Globus pallidus (tissue), 1 donor: ENCODE measurements at regions not wholly inside any gene's neighbourhood (a gene's known extent, or its start where the extent isn't known, plus 50 kb on each side); places are given as distances from the start of the nearest gene placed in this dataset.
"Not testable (repeated sequence)": the region's sequence is repeated elsewhere in the genome, so short reads cannot be mapped to it uniquely, and the experiment has no call there.

Source experiments
- DNase-seq: peaks from one replicate; pipeline ENCODE4 v3.0.0-alpha.2; 2015; ENCODE audit warnings: low spot score

DNA sequence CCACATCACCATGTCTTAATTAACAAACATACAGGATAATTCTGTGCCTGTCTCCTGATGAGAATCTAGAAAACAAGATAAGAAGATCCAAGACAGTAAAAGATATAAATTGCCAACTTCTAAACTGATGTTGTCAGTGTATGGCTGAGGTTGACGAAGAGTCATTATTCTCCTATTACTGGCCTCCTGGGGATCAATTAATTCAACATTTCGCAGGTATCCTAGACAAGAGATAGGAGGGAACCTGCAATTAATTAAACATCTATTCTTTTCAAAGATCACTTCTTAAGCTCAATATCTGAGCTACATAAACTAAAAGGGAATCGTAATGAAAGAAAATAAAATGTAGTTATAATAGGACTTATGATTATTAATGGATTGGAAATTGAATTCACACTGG is 232.0 kb upstream of the GRIA1 start:
- DNase-seq, result no peak

DNA sequence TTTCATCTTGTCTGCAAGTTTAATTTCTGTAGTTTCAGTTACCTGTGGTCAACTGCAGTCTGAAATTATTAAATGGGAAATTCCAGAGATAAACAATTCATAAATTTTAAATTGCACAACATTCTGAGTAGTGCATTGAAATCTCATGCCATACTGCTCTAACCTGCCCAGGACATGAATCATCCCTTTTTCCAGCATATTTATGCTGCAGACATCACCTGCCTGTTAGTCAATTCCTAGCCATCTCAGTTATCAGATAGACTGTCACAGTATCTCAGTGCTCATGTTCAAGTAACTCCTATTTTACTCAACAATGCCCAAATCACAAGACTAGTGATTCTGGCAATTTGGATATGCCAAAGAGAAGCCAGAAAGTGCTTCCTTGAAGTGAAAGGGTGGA is 223.0 kb upstream of the GRIA1 start:
- DNase-seq, result no peak

GRCh38 chr5:153275695-153276094 is 214.8 kb upstream of the GRIA1 start:
- no peak for DNase-seq

- DNase-seq, result peak; percentile 2
Observed at GRCh38 chr5:153276151-153276550, 214.3 kb upstream of the GRIA1 start.

GRCh38 chr5:153296251-153296844 is 194.1 kb upstream of the GRIA1 start:
- DNase-seq, result not testable (repeated sequence)

DNA sequence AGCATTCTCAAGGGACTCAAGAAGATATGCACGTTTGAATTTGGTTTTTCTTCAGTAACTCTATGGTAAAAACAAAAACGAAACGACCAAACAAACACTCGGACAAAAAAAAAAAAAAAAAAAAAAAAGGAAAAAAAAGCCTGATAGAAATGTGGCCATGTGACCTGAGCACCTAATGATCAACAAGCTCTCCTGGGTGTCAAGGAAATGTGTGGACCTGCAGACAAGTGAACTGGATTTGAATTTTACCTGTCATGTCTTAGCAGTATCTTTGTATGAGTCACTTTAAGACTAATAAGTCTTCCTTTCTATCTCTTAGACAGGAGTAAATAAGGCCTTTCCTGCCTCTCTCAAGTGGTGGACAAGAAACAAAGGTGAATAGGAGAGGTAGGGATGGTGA is 190.6 kb upstream of the GRIA1 start:
- no peak for DNase-seq

DNA sequence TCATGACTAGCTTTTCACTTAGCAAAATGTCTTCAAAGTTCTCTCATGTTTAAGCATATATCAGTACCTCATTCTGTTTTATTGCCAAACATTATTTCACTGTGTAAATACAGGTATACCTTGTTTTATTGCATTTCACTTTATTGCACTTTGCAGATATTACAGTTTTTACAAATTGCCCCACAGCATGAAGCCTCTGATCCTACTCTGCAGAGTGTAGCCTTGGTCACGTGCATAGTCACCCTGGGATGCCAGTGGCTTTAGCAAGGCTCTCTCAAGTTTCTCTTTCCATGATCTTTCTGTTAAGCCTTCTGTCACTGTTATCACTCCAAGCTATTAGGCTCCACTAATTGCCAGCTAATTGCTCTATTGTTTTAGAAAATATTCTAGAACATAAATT is 182.2 kb upstream of the GRIA1 start:
- no peak for DNase-seq

- no peak for DNase-seq
Observed at GRCh38 chr5:153318556-153318955, 171.9 kb upstream of the GRIA1 start.

GRCh38 chr5:153321478-153321877 is 169.0 kb upstream of the GRIA1 start:
- no peak for DNase-seq

GRCh38 chr5:153340139-153340538 is 150.3 kb upstream of the GRIA1 start:
- no peak for DNase-seq

DNA sequence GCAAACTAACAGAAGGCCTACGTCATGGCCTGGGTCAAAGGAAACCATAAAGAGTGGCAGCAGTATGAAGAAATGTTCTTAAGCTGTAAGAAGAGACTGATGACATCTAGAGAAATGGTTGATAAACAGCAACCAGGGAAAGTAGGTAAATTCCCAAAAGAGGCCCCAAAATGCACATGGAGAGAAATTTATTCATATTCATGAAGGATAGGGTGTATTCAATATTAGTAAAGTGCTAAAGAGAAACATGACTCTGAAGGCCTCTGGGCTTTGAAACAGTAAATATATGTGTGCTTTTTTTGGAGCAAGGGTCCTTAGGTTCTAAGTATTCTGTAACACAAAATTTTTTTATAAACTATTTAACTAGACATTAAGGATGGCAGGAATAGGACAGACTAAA is 149.7 kb upstream of the GRIA1 start:
- no peak for DNase-seq

- DNase-seq, result no peak
Observed at GRCh38 chr5:153342487-153342886, 148.0 kb upstream of the GRIA1 start.

GRCh38 chr5:153347611-153348010 is 142.9 kb upstream of the GRIA1 start:
- peak; percentile 5 for DNase-seq

DNA sequence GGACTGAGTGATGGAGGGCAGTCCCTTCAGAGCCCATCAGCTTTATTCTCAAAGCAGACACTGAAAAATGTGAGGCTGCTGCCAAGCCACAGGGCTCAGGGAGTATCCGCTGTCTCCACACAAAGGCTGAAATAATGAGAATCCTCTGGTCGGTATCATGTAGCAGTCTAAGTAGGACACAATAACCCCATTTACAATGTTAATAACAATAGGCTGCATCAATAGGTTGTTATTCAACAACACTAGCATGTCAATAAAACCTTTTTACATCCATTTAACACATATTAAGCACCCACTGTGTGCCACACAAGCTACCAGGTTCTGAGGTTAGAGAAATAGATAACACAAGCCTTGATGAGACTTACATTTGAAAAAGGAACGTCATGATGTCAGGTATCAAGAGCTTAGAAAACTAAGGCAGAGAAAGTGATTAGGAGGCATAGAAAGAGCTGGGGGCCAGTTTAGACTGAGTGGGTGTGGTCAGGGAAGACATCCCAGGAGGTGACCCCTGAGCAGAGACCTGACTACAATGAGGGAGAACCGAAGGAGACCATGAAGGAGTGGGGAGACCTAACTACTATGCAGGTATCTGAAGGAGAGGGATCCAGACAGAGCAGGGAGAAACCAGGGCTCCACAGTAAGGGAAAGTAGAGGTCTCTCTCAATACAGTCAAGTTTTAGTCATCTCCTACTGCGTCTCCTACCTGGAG is 140.1 kb upstream of the GRIA1 start:
- no peak for DNase-seq

GRCh38 chr5:153352685-153353219 is 137.7 kb upstream of the GRIA1 start:
- DNase-seq, result no peak

DNA sequence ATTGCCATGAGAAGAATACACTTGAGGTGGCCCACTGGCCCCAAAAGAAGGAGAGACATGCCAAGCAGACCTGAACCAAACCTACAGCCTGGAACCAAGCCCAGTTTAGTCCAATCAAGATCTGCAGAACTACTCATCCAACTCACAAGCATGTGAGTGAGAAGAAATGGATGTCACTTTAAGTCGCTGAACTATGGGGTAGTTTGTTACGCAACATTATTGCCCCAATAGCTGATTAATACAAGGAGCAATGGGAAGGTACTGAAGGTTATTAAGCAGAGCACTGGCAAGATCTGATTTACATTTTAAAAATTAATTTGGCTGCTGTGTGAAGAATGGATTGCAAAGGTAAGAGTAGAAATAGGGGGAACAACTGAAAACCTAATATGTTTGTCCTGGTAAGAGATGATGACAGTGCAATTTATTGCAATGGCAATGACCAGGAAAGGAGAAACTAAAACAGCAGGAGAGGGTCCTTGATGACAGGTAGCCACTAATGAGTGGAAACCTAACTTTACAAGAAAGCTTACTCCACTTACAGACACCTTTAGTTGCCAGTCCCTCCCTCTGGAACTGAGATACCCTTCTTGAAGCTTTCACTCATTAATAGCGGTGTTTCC is 132.9 kb upstream of the GRIA1 start:
- DNase-seq, result no peak

DNA sequence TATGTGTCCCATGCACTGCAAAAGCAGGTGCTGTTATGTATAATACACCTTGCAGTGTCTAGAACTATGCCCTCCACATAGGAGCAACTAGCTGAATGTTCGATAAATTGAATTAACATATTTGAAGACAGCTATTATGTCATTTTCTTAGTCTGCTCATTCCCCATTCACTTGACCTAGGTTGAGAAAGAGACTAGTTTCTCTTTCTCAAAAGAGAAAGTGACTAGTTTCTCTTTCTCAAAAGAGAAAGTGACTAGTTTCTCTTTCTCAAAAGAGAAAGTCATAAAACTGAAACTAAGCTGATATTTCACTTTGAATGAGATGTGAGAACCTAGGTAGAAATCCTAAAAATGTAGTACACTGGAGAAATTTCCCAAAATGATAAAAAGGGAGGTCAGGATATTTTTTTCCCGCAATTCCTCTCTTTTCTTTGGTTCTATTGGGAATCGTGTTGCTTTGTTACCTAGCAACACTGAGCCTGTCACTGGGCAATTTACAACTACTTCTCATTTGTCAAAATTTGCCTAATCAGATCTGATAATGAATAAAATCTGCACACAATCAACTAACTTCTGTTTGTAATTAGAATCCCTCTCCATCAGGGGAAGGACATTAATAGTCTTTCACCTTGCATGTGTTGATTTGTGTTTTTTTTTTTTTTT is 132.0 kb upstream of the GRIA1 start:
- DNase-seq, result no peak

DNA sequence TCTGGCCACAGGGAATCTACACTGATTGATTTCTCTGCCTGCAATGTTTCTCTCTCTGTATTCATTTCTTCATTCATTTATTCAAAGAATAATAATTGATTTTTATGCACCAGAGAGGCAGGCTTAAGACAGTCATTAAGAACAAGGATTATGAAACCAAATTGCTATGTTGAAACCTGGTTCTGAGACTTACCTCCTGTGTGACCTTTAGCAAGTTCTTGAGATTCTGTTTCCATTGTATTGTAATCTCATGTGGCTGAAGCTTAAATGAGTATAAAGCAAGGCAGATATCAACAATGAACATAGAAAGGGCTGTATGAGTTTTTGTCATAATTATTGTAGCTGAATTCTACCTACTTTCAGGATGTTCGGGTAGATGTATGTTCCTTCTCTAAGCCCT is 129.6 kb upstream of the GRIA1 start:
- DNase-seq, result no peak

GRCh38 chr5:153361735-153362409 is 128.6 kb upstream of the GRIA1 start:
- no peak for DNase-seq

- no peak for DNase-seq
Observed at GRCh38 chr5:153365547-153365946, 124.9 kb upstream of the GRIA1 start.

DNA sequence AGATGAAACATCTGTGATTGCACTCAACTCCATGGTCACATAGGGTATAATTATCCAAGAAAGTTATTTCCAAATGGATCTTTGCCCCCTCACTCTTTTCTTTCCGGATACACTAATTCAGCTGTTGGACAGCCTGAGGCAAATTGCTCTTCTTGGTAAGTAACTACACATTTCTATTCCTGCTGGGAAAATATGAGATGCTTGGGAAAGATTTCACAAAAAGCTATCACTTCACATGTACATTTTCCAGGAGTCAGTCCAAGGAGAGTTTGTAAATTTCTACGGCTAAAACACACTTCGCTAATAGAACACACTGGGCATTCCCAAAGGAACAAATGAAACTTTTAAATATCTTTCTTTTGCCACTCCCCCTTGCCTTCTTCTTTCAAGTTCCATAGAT is 123.0 kb upstream of the GRIA1 start:
- no peak for DNase-seq

- DNase-seq, result no peak
Observed at GRCh38 chr5:153372425-153373129, 117.9 kb upstream of the GRIA1 start.
